ENCODE measurements at regions not wholly inside any gene's neighbourhood (a gene's known extent, or its start where the extent isn't known, plus 50 kb on each side); places are given as distances from the start of the nearest gene placed in this dataset.

GRCh38 chr10:61289813-61290212, 163.4 kb downstream of the TMEM26 start:
- ChIA-PET CTCF (ENCODE audit: low intra/inter-chr PET ratio, low total read pairs) (no interaction called here), POLR2A (no interaction called here)
- FAIRE-seq (no peak), DNase-seq (ENCODE audit: low spot score) (no peak), ATAC-seq (no peak)
- in situ Hi-C loops (cut with HindIII; ENCODE audit: extremely low pct_ligation_motif_present, low pct_unique_long_range_greater_than_20kb) (loop anchor here (5.0 kb wide), 1 partner anchor 468 kb away; no protein-coding TSS in a partner anchor), intact Hi-C loops (cut with micrococcal nuclease; ENCODE audit: unreplicated experiment) (no loop called here)
- Histone ChIP-seq H3K4me3 (replicated peaks in 1 of 3; ENCODE audit: insufficient read depth in 1 of 3, low read depth in 2 of 3, low read length in 3 of 3) (no peak overlapping the region), H2AFZ (ENCODE audit: low read length) (no peak overlapping the region), H4K20me1 (ENCODE audit: insufficient read depth, low read length) (no peaks in the 10 kb centered on the region), H3K4me1 (ENCODE audit: insufficient read depth, low read length) (no peaks in the 10 kb centered on the region), H3K79me2 (ENCODE audit: insufficient read depth, low read length) (no peaks in the 10 kb centered on the region), H3K27me3 (ENCODE audit: control insufficient read depth in 1 of 2, insufficient read depth in 2 of 2, low read length in 2 of 2) (no peaks in the 10 kb centered on the region; a peak in 1 of 5 replicates), H3K9ac (ENCODE audit: insufficient read depth, low read depth, low read length) (no peak overlapping the region), H3K36me3 (replicated peaks in 1 of 2; ENCODE audit: control insufficient read depth in 1 of 2, insufficient read depth in 2 of 2, low read length in 2 of 2) (no peaks in the 10 kb centered on the region), H3K27ac (ENCODE audit: extremely low read length, insufficient read depth, low read length) (no peak overlapping the region), H3K4me2 (ENCODE audit: low read depth, low read length) (no peak overlapping the region), H3K9me3 (ENCODE audit: low read length) (no peaks in the 10 kb centered on the region)
- WGBS (ENCODE audit: low lambda C conversion rate) = 0% methylated on average over 2 of the region's 2 CpGs
- TF ChIP-seq ZNF746 (CRISPR knock-in tag; IDR thresholded peaks at IDR 0.05) (no peak), AGO1 (IDR thresholded peaks at IDR 0.05; ENCODE audit: low read depth, low read length, poor library complexity, severe bottlenecking) (no peak), NCOA5 (CRISPR knock-in tag; IDR thresholded peaks at IDR 0.05) (no peak), ZSCAN12 (CRISPR knock-in tag; IDR thresholded peaks at IDR 0.05) (no peak), ZNF331 (CRISPR knock-in tag; IDR thresholded peaks at IDR 0.05) (no peak), NRL (CRISPR knock-in tag; IDR thresholded peaks at IDR 0.05; ENCODE audit: borderline replicate concordance) (no peak)
- TF ChIP-seq, protein P1, sequence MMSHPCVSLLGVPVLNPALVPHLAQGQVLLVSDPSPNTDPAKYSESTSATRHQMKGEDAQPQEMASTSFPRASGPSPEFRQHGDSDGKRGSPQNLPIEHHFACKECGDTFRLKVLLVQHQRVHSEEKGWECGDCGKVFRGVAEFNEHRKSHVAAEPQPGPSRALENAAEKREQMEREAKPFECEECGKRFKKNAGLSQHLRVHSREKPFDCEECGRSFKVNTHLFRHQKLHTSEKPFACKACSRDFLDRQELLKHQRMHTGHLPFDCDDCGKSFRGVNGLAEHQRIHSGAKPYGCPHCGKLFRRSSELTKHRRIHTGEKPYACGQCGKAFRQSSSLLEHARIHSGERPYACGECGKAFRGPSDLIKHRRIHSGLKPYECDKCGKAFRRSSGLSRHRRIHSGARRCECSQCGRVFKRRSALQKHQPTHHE (CRISPR knock-in tag; IDR thresholded peaks at IDR 0.05; ENCODE audit: borderline replicate concordance) = no peak
- no TSS peak for BruUV-seq (replicated peaks)

- Histone ChIP-seq H3K4me2 (ENCODE audit: low read depth, low read length) (no peak overlapping the region), H3K36me3 (replicated peaks in 1 of 2; ENCODE audit: control insufficient read depth in 1 of 2, insufficient read depth in 2 of 2, low read length in 2 of 2) (no peaks in the 10 kb centered on the region), H3K79me2 (ENCODE audit: insufficient read depth, low read length) (no peaks in the 10 kb centered on the region), H3K4me1 (ENCODE audit: insufficient read depth, low read length) (no peaks in the 10 kb centered on the region), H3K9me3 (ENCODE audit: low read length) (no peaks in the 10 kb centered on the region), H3K27me3 (ENCODE audit: control insufficient read depth in 1 of 2, insufficient read depth in 2 of 2, low read length in 2 of 2) (no peaks in the 10 kb centered on the region), H3K9ac (ENCODE audit: insufficient read depth, low read depth, low read length) (no peak overlapping the region), H4K20me1 (ENCODE audit: insufficient read depth, low read length) (no peaks in the 10 kb centered on the region), H3K27ac (ENCODE audit: extremely low read length, insufficient read depth, low read length) (no peak overlapping the region), H2AFZ (ENCODE audit: low read length) (no peak overlapping the region), H3K4me3 (replicated peaks in 1 of 3; ENCODE audit: insufficient read depth in 1 of 3, low read depth in 2 of 3, low read length in 3 of 3) (no peak overlapping the region)
- POLR2A ChIA-PET = no interaction called here
- 47% methylated on average over 3 of the region's 3 CpGs for WGBS (ENCODE audit: low lambda C conversion rate)
- TF ChIP-seq ATF7 (IDR thresholded peaks at IDR 0.05) = no peak
- no peak for TF ChIP-seq ATF7 (CRISPR knock-in tag; IDR thresholded peaks at IDR 0.05)
- no peak for TF ChIP-seq HINFP (CRISPR knock-in tag; IDR thresholded peaks at IDR 0.05; ENCODE audit: low read depth)
- no peak for TF ChIP-seq ZBTB38 (CRISPR knock-in tag; IDR thresholded peaks at IDR 0.05)
- TF ChIP-seq ZNF451 (CRISPR knock-in tag; IDR thresholded peaks at IDR 0.05) = no peak
- TF ChIP-seq, protein P1 (CRISPR knock-in tag; IDR thresholded peaks at IDR 0.05; ENCODE audit: borderline replicate concordance) = no peak
- TF ChIP-seq, protein P2, sequence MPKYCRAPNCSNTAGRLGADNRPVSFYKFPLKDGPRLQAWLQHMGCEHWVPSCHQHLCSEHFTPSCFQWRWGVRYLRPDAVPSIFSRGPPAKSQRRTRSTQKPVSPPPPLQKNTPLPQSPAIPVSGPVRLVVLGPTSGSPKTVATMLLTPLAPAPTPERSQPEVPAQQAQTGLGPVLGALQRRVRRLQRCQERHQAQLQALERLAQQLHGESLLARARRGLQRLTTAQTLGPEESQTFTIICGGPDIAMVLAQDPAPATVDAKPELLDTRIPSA (CRISPR knock-in tag; IDR thresholded peaks at IDR 0.05; ENCODE audit: borderline replicate concordance) = no peak
- no TSS peak for BruUV-seq (replicated peaks)
- CTCF ChIA-PET (ENCODE audit: low intra/inter-chr PET ratio, low total read pairs) = interaction anchor here (4.4 kb wide), 1 partner anchor 470 kb away, joined by 26 read pairs; no protein-coding TSS in a partner anchor
- no peak for DNase-seq (ENCODE audit: low spot score)
- no peak for FAIRE-seq
- in situ Hi-C loops (cut with HindIII; ENCODE audit: extremely low pct_ligation_motif_present, low pct_unique_long_range_greater_than_20kb) = loop anchor here (5.0 kb wide), 1 partner anchor 464 kb away; no protein-coding TSS in a partner anchor
- no peak for ATAC-seq
- intact Hi-C loops (cut with micrococcal nuclease; ENCODE audit: unreplicated experiment) = no loop called here
Measured at GRCh38 chr10:61286686-61287085, 166.5 kb downstream of the TMEM26 start.
